Caco-2 (cell line): ENCODE measurements at regions not wholly inside any gene's neighbourhood (a gene's known extent, or its start where the extent isn't known, plus 50 kb on each side); places are given as distances from the start of the nearest gene placed in this dataset.
"Not testable (repeated sequence)": the region's sequence is repeated elsewhere in the genome, so short reads cannot be mapped to it uniquely, and the experiment has no call there.

Experiments used
- BruUV-seq: library from RNA; stranded (reverse); fragments of 400-500 nt; replicated peaks from 2 replicates; lab custom pipeline; 2021; lab: Mats Ljungman, UMichigan
- CTCF ChIA-PET: fragments of 300-600 bp; sonication (Branson Sonifier 250); formaldehyde crosslinking; loops from one replicate; lab custom pipeline; 2022; ENCODE audit warnings: antibody characterized with exemption; lab: Charles Lee
- POLR2A ChIA-PET: fragments of 300-600 bp; sonication (Branson Sonifier 250); formaldehyde crosslinking; loops from one replicate; lab custom pipeline; 2022; ENCODE audit warnings: antibody characterized with exemption; lab: Charles Lee
- DNase-seq, 2 experiments: peaks; one replicate each; pipeline versions ENCODE4 v3.0.0 to v3.0.0-alpha.2; 2020 to 2022
- H3K27me3 ChIP-seq: replicated peaks from 2 replicates; pipeline ENCODE4 v1.6.0; 2011; ENCODE audit warnings: low read length; ENCODE audit not compliant: control insufficient read depth, insufficient read depth
- H3K36me3 ChIP-seq: 2 replicates; pipeline ENCODE4 v1.5.1; 2011; ENCODE audit warnings: low read length; ENCODE audit not compliant: control insufficient read depth, insufficient read depth
- H3K4me1 ChIP-seq: fragments of 250-450 bp; sonication (Bioruptor Pico); 2 replicates; pipeline ENCODE4 v1.5.1; 2020; ENCODE audit warnings: mild to moderate bottlenecking
- H3K4me3 ChIP-seq: 2 replicates; pipeline ENCODE4 v1.5.1; 2011; ENCODE audit warnings: low read depth, mild to moderate bottlenecking, control low read depth, low read length
- H3K9me3 ChIP-seq: fragments of 250-450 bp; sonication (Bioruptor Pico); 2 replicates; pipeline ENCODE4 v1.5.1; 2020; ENCODE audit warnings: mild to moderate bottlenecking, moderate library complexity
- H3K27ac Mint-ChIP-seq: one replicate; pipeline ENCODE4 v1.8.0; 2022; ENCODE audit warnings: mixed read lengths; ENCODE audit not compliant: unreplicated experiment
- H3K27me3 Mint-ChIP-seq: one replicate; pipeline ENCODE4 v1.8.0; 2022; ENCODE audit warnings: mixed read lengths; ENCODE audit not compliant: insufficient read depth, unreplicated experiment
- H3K36me3 Mint-ChIP-seq: one replicate; pipeline ENCODE4 v1.8.0; 2022; ENCODE audit warnings: mild to moderate bottlenecking, mixed read lengths; ENCODE audit not compliant: insufficient read depth, unreplicated experiment
- H3K4me1 Mint-ChIP-seq: one replicate; pipeline ENCODE4 v1.8.0; 2022; ENCODE audit warnings: low read depth, mixed read lengths; ENCODE audit not compliant: unreplicated experiment
- H3K4me3 Mint-ChIP-seq: one replicate; pipeline ENCODE4 v1.8.0; 2022; ENCODE audit warnings: mild to moderate bottlenecking, moderate library complexity, mixed read lengths; ENCODE audit not compliant: unreplicated experiment
- H3K9me3 Mint-ChIP-seq: one replicate; pipeline ENCODE4 v1.8.0; 2022; ENCODE audit warnings: mixed read lengths; ENCODE audit not compliant: unreplicated experiment
- CTCF ChIP-seq, 2 experiments: fragments of 200-600 bp in 1 of 2; IDR thresholded peaks; 1 replicate in 1 of 2; 2 replicates in 1 of 2; pipeline versions ENCODE4 v1.5.1 to v1.8.0; 2011 to 2022; ENCODE audit warnings: antibody characterized with exemption in 1 of 2, control low read depth in 1 of 2, inconsistent platforms in 1 of 2, low read depth in 1 of 2, low read length in 1 of 2, mild to moderate bottlenecking in 1 of 2, moderate library complexity in 1 of 2; ENCODE audit not compliant: insufficient read depth in 1 of 2, severe bottlenecking in 1 of 2, unreplicated experiment in 1 of 2
- intact Hi-C: fragments of 100-400 bp; cut with micrococcal nuclease; formaldehyde crosslinking; loops from one replicate; pipeline ENCODE4 v1.10.0; 2022; ENCODE audit not compliant: unreplicated experiment

DNA sequence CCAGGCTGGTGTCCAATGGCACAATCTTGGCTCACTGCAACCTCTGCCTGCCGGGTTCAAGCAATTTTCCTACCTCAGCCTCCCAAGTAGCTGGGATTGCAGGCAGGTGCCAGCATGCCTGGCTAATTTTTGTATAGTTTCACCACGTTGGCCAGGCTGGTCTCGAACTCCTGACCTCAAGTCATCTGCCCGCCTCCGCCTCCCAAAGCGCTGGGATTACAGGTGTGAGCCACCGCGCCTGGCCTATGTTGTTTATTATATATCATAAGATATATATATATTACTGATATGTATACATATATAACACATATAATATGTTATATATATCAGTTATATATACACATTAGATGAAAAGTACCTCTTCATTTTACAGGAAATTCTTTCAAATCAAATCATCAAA is 914.7 kb downstream of the FOXD4L5 start:
- DNase-seq, H3K27ac Mint-ChIP-seq, H3K4me3 Mint-ChIP-seq, H3K4me1 ChIP-seq, intact Hi-C loops, H3K36me3 Mint-ChIP-seq, H3K9me3 Mint-ChIP-seq, H3K27me3 ChIP-seq, H3K4me3 ChIP-seq, H3K9me3 ChIP-seq, POLR2A ChIA-PET, BruUV-seq, H3K27me3 Mint-ChIP-seq, H3K4me1 Mint-ChIP-seq, CTCF ChIA-PET, H3K36me3 ChIP-seq: not testable (repeated sequence)

- H3K4me3 Mint-ChIP-seq, intact Hi-C loops, H3K27me3 ChIP-seq, H3K27me3 Mint-ChIP-seq, H3K36me3 ChIP-seq, H3K9me3 ChIP-seq, H3K4me3 ChIP-seq, POLR2A ChIA-PET, DNase-seq, H3K9me3 Mint-ChIP-seq, H3K4me1 Mint-ChIP-seq, CTCF ChIA-PET, BruUV-seq, H3K4me1 ChIP-seq, H3K27ac Mint-ChIP-seq, H3K36me3 Mint-ChIP-seq: not testable (repeated sequence)
Observed at GRCh38 chr9:64369644-64370043, 915.4 kb downstream of the FOXD4L5 start.

DNA sequence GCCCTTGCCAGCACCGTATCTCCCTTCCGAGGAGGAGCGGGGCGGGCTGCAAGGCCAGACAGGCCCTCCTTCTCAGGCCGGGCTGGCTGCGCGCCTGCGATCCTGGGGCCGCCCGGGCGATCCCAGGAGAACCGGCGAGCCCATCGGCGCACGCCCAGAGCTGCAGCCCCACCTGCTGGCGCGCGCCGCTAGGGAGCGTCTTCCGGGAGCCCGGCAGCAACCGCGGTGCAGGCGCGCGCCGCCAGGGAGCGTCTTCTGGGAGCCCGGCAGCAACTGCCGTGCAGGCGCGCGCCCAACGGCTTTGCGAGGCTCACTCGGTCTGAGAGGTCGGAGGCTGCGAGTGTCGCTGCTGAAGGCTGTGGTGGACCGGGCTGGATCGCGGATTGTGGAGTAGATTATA is 915.9 kb downstream of the FOXD4L5 start:
- TF ChIP-seq CTCF (IDR thresholded peaks at IDR 0.05; ENCODE audit: insufficient read depth in 1 of 2, low read depth in 1 of 2, low read length in 1 of 2, severe bottlenecking in 1 of 2, unreplicated experiment in 1 of 2), result peak in 1 of 2 experiments; percentile 17
- H3K9me3 Mint-ChIP-seq, CTCF ChIA-PET, H3K9me3 ChIP-seq, POLR2A ChIA-PET, intact Hi-C loops, H3K27me3 Mint-ChIP-seq, H3K4me3 ChIP-seq, BruUV-seq, H3K36me3 ChIP-seq, H3K36me3 Mint-ChIP-seq, H3K27me3 ChIP-seq, H3K4me1 ChIP-seq, H3K4me3 Mint-ChIP-seq, H3K27ac Mint-ChIP-seq, H3K4me1 Mint-ChIP-seq: not testable (repeated sequence)
- peak; percentile 56 to 76 for DNase-seq

DNA sequence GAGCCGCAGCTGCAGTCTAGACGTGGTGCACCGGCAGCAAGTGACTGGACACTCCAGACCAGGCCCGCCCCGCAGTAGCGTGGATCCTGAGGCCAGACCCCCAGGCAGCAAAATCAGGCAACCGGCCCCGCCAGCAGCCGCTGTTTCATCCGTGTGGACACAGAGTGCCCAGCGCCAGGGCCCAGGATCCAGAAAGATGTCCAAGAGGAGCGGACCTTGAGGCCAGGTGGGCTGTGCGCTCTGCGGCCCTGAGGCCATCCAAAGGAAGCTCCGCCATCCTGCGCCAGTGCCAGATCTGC is 916.4 kb downstream of the FOXD4L5 start:
- H3K9me3 Mint-ChIP-seq, H3K4me1 ChIP-seq, H3K9me3 ChIP-seq, H3K36me3 Mint-ChIP-seq, DNase-seq, H3K4me3 Mint-ChIP-seq, H3K27ac Mint-ChIP-seq, POLR2A ChIA-PET, intact Hi-C loops, H3K4me3 ChIP-seq, H3K36me3 ChIP-seq, H3K4me1 Mint-ChIP-seq, BruUV-seq, CTCF ChIA-PET, H3K27me3 ChIP-seq, H3K27me3 Mint-ChIP-seq: not testable (repeated sequence)

GRCh38 chr9:64367826-64368643 is 917.0 kb downstream of the FOXD4L5 start:
- H3K36me3 Mint-ChIP-seq, H3K27me3 ChIP-seq, CTCF ChIA-PET, intact Hi-C loops, H3K9me3 ChIP-seq, H3K4me3 ChIP-seq, DNase-seq, H3K4me1 Mint-ChIP-seq, BruUV-seq, H3K9me3 Mint-ChIP-seq, H3K36me3 ChIP-seq, H3K27ac Mint-ChIP-seq, H3K4me3 Mint-ChIP-seq, POLR2A ChIA-PET, H3K4me1 ChIP-seq, H3K27me3 Mint-ChIP-seq: not testable (repeated sequence)
